GM10266 (cell line): ENCODE measurements at regions not wholly inside any gene's neighbourhood (a gene's known extent, or its start where the extent isn't known, plus 50 kb on each side); places are given as distances from the start of the nearest gene placed in this dataset.

Experiments used
- DNase-seq: peaks from one replicate; pipeline ENCODE4 v3.0.0; 2012; ENCODE audit errors: extremely low spot score
- CTCF ChIP-seq: IDR thresholded peaks from 2 replicates; pipeline ENCODE4 v1.5.1; 2012; ENCODE audit warnings: mild to moderate bottlenecking, low read depth; ENCODE audit not compliant: control insufficient read depth, insufficient read depth; ENCODE audit errors: missing control alignments

- TF ChIP-seq CTCF, result no peak
- DNase-seq, result no peak
Measured at GRCh38 chr4:123580981-123581664, 184.5 kb downstream of the SPRY1 start.

- TF ChIP-seq CTCF, result no peak
- DNase-seq, result no peak
Measured at GRCh38 chr4:123581802-123582201, 185.2 kb downstream of the SPRY1 start.

GRCh38 chr4:123583043-123583442, 186.4 kb downstream of the SPRY1 start:
- no peak for DNase-seq
- TF ChIP-seq CTCF, result no peak

GRCh38 chr4:123585111-123585510, 188.5 kb downstream of the SPRY1 start:
- no peak for TF ChIP-seq CTCF
- no peak for DNase-seq

GRCh38 chr4:123587983-123588494, 191.4 kb downstream of the SPRY1 start:
- no peak for DNase-seq
- no peak for TF ChIP-seq CTCF

GRCh38 chr4:123588631-123589241, 192.1 kb downstream of the SPRY1 start:
- TF ChIP-seq CTCF, result no peak
- DNase-seq, result peak; percentile 19

- DNase-seq, result no peak
- no peak for TF ChIP-seq CTCF
Measured at GRCh38 chr4:123589301-123589700, 192.7 kb downstream of the SPRY1 start.
